Naive thymus-derived CD4-positive, alpha-beta T cell (primary cell): ENCODE measurements at regions not wholly inside any gene's neighbourhood (a gene's known extent, or its start where the extent isn't known, plus 50 kb on each side); places are given as distances from the start of the nearest gene placed in this dataset.

Experiments
- ATAC-seq: fragments of 150-1000 bp; cut with Tn5 transposase; 2 replicates; pipeline ENCODE4 v1.10.0; 2021; ENCODE audit warnings: mild to moderate bottlenecking, moderate library complexity
- CTCF ChIA-PET: fragments of 350-600 bp; sonication (Branson Sonifier 250); formaldehyde crosslinking; loops from one replicate; lab custom pipeline; 2021; ENCODE audit warnings: antibody characterized with exemption; lab: Charles Lee
- POLR2A ChIA-PET: fragments of 350-600 bp; sonication (Branson Sonifier 250); formaldehyde crosslinking; loops from one replicate; lab custom pipeline; 2021; ENCODE audit warnings: antibody characterized with exemption, inconsistent platforms; lab: Charles Lee
- DNase-seq, 9 donors: peaks; one replicate each; pipeline versions ENCODE4 v3.0.0 to v3.0.0-alpha.2; 2020 to 2022; ENCODE audit warnings: mixed read lengths in 1 of 9
- H3K27ac ChIP-seq: one replicate; pipeline ENCODE4 v1.7.0; 2013; ENCODE audit warnings: mild to moderate bottlenecking, low read depth, low read length, moderate library complexity
- H3K27me3 ChIP-seq, 2 donors: one replicate each; pipeline ENCODE4 v1.7.0; 2013; ENCODE audit warnings: low read length in 2 of 2, mild to moderate bottlenecking in 2 of 2, moderate library complexity in 2 of 2; ENCODE audit not compliant: control insufficient read depth in 2 of 2, insufficient read depth in 2 of 2
- H3K36me3 ChIP-seq, 3 experiments: 1 replicate in 2 of 3; 2 replicates in 1 of 3; pipeline ENCODE4 v1.7.0; 2013; ENCODE audit warnings: low read length in 3 of 3, mild to moderate bottlenecking in 3 of 3, moderate library complexity in 1 of 3; ENCODE audit not compliant: insufficient read depth in 3 of 3, control insufficient read depth in 2 of 3
- H3K4me1 ChIP-seq, 2 donors: one replicate each; pipeline ENCODE4 v1.7.0; 2013; ENCODE audit warnings: low read length in 2 of 2, mild to moderate bottlenecking in 2 of 2, moderate library complexity in 1 of 2; ENCODE audit not compliant: control insufficient read depth in 2 of 2, insufficient read depth in 2 of 2
- H3K4me3 ChIP-seq: 2 replicates; pipeline ENCODE4 v1.7.0; 2013; ENCODE audit warnings: mild to moderate bottlenecking, low read length
- H3K9me3 ChIP-seq, 3 experiments: 1 replicate in 2 of 3; 2 replicates in 1 of 3; pipeline ENCODE4 v1.7.0; 2013; ENCODE audit warnings: low read length in 3 of 3; ENCODE audit not compliant: control insufficient read depth in 2 of 3
- H3K27ac Mint-ChIP-seq, 9 donors: one replicate each; pipeline ENCODE4 v1.8.0; 2020 to 2022; ENCODE audit warnings: mixed read lengths in 9 of 9, mild to moderate bottlenecking in 8 of 9, moderate library complexity in 5 of 9, inconsistent platforms in 2 of 9
- H3K27me3 Mint-ChIP-seq, 5 donors: one replicate each; pipeline ENCODE4 v1.8.0; 2021 to 2022; ENCODE audit warnings: mixed read lengths in 5 of 5, mild to moderate bottlenecking in 1 of 5
- H3K36me3 Mint-ChIP-seq, 5 donors: one replicate each; pipeline ENCODE4 v1.8.0; 2020 to 2022; ENCODE audit warnings: mixed read lengths in 5 of 5, mild to moderate bottlenecking in 3 of 5, inconsistent platforms in 1 of 5
- H3K4me1 Mint-ChIP-seq, 7 donors: one replicate each; pipeline ENCODE4 v1.8.0; 2020 to 2022; ENCODE audit warnings: mixed read lengths in 7 of 7, mild to moderate bottlenecking in 3 of 7, inconsistent platforms in 1 of 7
- H3K4me3 Mint-ChIP-seq, 10 donors: one replicate each; pipeline ENCODE4 v1.8.0; 2020 to 2022; ENCODE audit warnings: mild to moderate bottlenecking in 10 of 10, mixed read lengths in 10 of 10, moderate library complexity in 6 of 10, inconsistent platforms in 2 of 10
- H3K9me3 Mint-ChIP-seq, 11 donors: one replicate each; pipeline ENCODE4 v1.8.0; 2020 to 2022; ENCODE audit warnings: mixed read lengths in 11 of 11, mild to moderate bottlenecking in 4 of 11, inconsistent platforms in 1 of 11, moderate library complexity in 1 of 11
- intact Hi-C, 2 donors: fragments of 100-400 bp; cut with micrococcal nuclease; formaldehyde crosslinking; loops; one replicate each; pipeline ENCODE4 v1.15.1; 2023

- DNase-seq, result no peak
- Mint-ChIP-seq H3K4me1 (peaks cover 0 to 21% (median 13%) of the 10 kb centered on the region in 7 donors), H3K4me3 (peak overlapping the region in 4 of 10 donors; percentile 30 to 76 (median 70))
These were observed 298.5 kb downstream of the OMA1 start for GRCh38 chr1:58248072-58248471.

GRCh38 chr1:58246549-58246948, 300.0 kb downstream of the OMA1 start:
- peaks cover 0 to 3% (median 0%) of the 10 kb centered on the region in 11 donors for H3K9me3 Mint-ChIP-seq
- H3K4me3 ChIP-seq, result no peak overlapping the region
- H3K4me3 Mint-ChIP-seq, result peak overlapping the region in 1 of 10 donors; percentile 79
- peaks cover 0 to 2% of the 10 kb centered on the region in 2 donors for H3K4me1 ChIP-seq
- ChIA-PET CTCF (no interaction called here), POLR2A (interaction anchor here (0.6 kb wide), 1 partner anchor 121 kb away, joined by 3 read pairs; no protein-coding TSS in a partner anchor)
- peaks cover 0 to 21% (median 13%) of the 10 kb centered on the region in 7 donors for H3K4me1 Mint-ChIP-seq
- DNase-seq, result no peak
- intact Hi-C loops, result no loop called here
- peak; percentile 27 for ATAC-seq
- H3K36me3 ChIP-seq, result no peaks in the 10 kb centered on the region
- H3K27ac Mint-ChIP-seq, result no peak overlapping the region
- no peaks in the 10 kb centered on the region for H3K9me3 ChIP-seq
- H3K27me3 Mint-ChIP-seq, result peaks cover 40 to 58% (median 45%) of the 10 kb centered on the region in 5 donors
- H3K36me3 Mint-ChIP-seq, result peaks cover 0 to 4% (median 3%) of the 10 kb centered on the region in 5 donors
- no peak overlapping the region for H3K27ac ChIP-seq
- peaks cover 0 to 7% of the 10 kb centered on the region in 2 donors for H3K27me3 ChIP-seq

More at GRCh38 chr1:58248072-58248471, 298.5 kb downstream of the OMA1 start:
- POLR2A ChIA-PET, result no interaction called here
- no peak overlapping the region for H3K27ac Mint-ChIP-seq
- Histone ChIP-seq H3K9me3 (no peaks in the 10 kb centered on the region), H3K27me3 (peaks cover 0 to 7% of the 10 kb centered on the region in 2 donors), H3K4me3 (no peak overlapping the region), H3K27ac (no peak overlapping the region), H3K36me3 (no peaks in the 10 kb centered on the region), H3K4me1 (peaks cover 0 to 2% of the 10 kb centered on the region in 2 donors)
- ATAC-seq, result no peak
- CTCF ChIA-PET, result no interaction called here
- peaks cover 42 to 60% (median 48%) of the 10 kb centered on the region in 5 donors for H3K27me3 Mint-ChIP-seq
- peaks cover 0 to 4% (median 3%) of the 10 kb centered on the region in 5 donors for H3K36me3 Mint-ChIP-seq
- intact Hi-C loops, result no loop called here
- H3K9me3 Mint-ChIP-seq, result peaks cover 0 to 3% (median 0%) of the 10 kb centered on the region in 11 donors

GRCh38 chr1:58244872-58245271, 301.7 kb downstream of the OMA1 start:
- intact Hi-C loops, result no loop called here

GRCh38 chr1:58238846-58239245, 307.7 kb downstream of the OMA1 start:
- DNase-seq (no peak), ATAC-seq (no peak)
- Histone ChIP-seq H3K9me3 (no peaks in the 10 kb centered on the region), H3K4me1 (no peaks in the 10 kb centered on the region), H3K27ac (no peak overlapping the region), H3K4me3 (no peak overlapping the region), H3K36me3 (no peaks in the 10 kb centered on the region), H3K27me3 (no peaks in the 10 kb centered on the region)
- peaks cover 0 to 18% (median 4%) of the 10 kb centered on the region in 5 donors for H3K27me3 Mint-ChIP-seq
- no peaks in the 10 kb centered on the region for H3K36me3 Mint-ChIP-seq
- no peaks in the 10 kb centered on the region for H3K4me1 Mint-ChIP-seq
- POLR2A ChIA-PET, result no interaction called here
- H3K4me3 Mint-ChIP-seq, result no peak overlapping the region
- intact Hi-C loops, result no loop called here
- H3K9me3 Mint-ChIP-seq, result peaks cover 0 to 2% (median 0%) of the 10 kb centered on the region in 11 donors
- CTCF ChIA-PET, result no interaction called here
- no peak overlapping the region for H3K27ac Mint-ChIP-seq

More at GRCh38 chr1:58244872-58245271, 301.7 kb downstream of the OMA1 start:
- Mint-ChIP-seq H3K27ac (no peak overlapping the region), H3K4me3 (no peak overlapping the region), H3K27me3 (peaks cover 30 to 44% (median 35%) of the 10 kb centered on the region in 5 donors), H3K4me1 (peaks cover 0 to 15% (median 13%) of the 10 kb centered on the region in 7 donors), H3K36me3 (peaks cover 0 to 4% (median 3%) of the 10 kb centered on the region in 5 donors), H3K9me3 (peaks cover 0 to 3% (median 0%) of the 10 kb centered on the region in 11 donors)
- ChIA-PET POLR2A (no interaction called here), CTCF (no interaction called here)
- ATAC-seq (no peak), DNase-seq (no peak)
- Histone ChIP-seq H3K27ac (no peak overlapping the region), H3K4me3 (no peak overlapping the region), H3K9me3 (no peaks in the 10 kb centered on the region), H3K4me1 (peaks cover 0 to 2% of the 10 kb centered on the region in 2 donors), H3K36me3 (no peaks in the 10 kb centered on the region), H3K27me3 (peaks cover 0 to 7% of the 10 kb centered on the region in 2 donors)

- intact Hi-C loops, result no loop called here
- ChIA-PET POLR2A (no interaction called here), CTCF (no interaction called here)
- no peaks in the 10 kb centered on the region for H3K27me3 ChIP-seq
- no peaks in the 10 kb centered on the region for H3K36me3 ChIP-seq
- no peak overlapping the region for H3K4me3 Mint-ChIP-seq
- no peak overlapping the region for H3K27ac Mint-ChIP-seq
- no peak overlapping the region for H3K27ac ChIP-seq
- no peak overlapping the region for H3K4me3 ChIP-seq
- DNase-seq (no peak), ATAC-seq (no peak)
- no peaks in the 10 kb centered on the region for H3K4me1 ChIP-seq
- no peaks in the 10 kb centered on the region for H3K36me3 Mint-ChIP-seq
- peaks cover 0 to 8% (median 3%) of the 10 kb centered on the region in 5 donors for H3K27me3 Mint-ChIP-seq
- H3K9me3 Mint-ChIP-seq, result no peaks in the 10 kb centered on the region
- H3K4me1 Mint-ChIP-seq, result no peaks in the 10 kb centered on the region
- H3K9me3 ChIP-seq, result no peaks in the 10 kb centered on the region
These were observed 312.8 kb downstream of the OMA1 start for GRCh38 chr1:58233729-58234128.

- Mint-ChIP-seq H3K36me3 (peaks cover 0 to 5% (median 0%) of the 10 kb centered on the region in 5 donors), H3K27ac (no peak overlapping the region), H3K4me1 (no peaks in the 10 kb centered on the region), H3K4me3 (no peak overlapping the region), H3K9me3 (no peaks in the 10 kb centered on the region), H3K27me3 (no peaks in the 10 kb centered on the region)
- no peaks in the 10 kb centered on the region for H3K27me3 ChIP-seq
- no peaks in the 10 kb centered on the region for H3K36me3 ChIP-seq
- H3K9me3 ChIP-seq, result no peaks in the 10 kb centered on the region
- no peaks in the 10 kb centered on the region for H3K4me1 ChIP-seq
- ChIA-PET POLR2A (no interaction called here), CTCF (no interaction called here)
- intact Hi-C loops, result no loop called here
- no peak overlapping the region for H3K27ac ChIP-seq
- no peak for DNase-seq
- no peak overlapping the region for H3K4me3 ChIP-seq
- ATAC-seq, result no peak
These were observed 315.3 kb downstream of the OMA1 start for GRCh38 chr1:58231204-58231603.

- H3K36me3 Mint-ChIP-seq, result peaks cover 0 to 5% (median 0%) of the 10 kb centered on the region in 5 donors
- ChIA-PET POLR2A (no interaction called here), CTCF (interaction anchor here (1.0 kb wide), 1 partner anchor 9 kb away, joined by 3 read pairs; no protein-coding TSS in a partner anchor)
These were observed 318.9 kb downstream of the OMA1 start for GRCh38 chr1:58227604-58228003.

More at GRCh38 chr1:58227604-58228003, 318.9 kb downstream of the OMA1 start:
- Histone ChIP-seq H3K27me3 (no peaks in the 10 kb centered on the region), H3K27ac (no peak overlapping the region), H3K9me3 (no peaks in the 10 kb centered on the region), H3K4me3 (no peak overlapping the region), H3K36me3 (no peaks in the 10 kb centered on the region), H3K4me1 (no peaks in the 10 kb centered on the region)
- H3K9me3 Mint-ChIP-seq, result no peaks in the 10 kb centered on the region
- H3K27me3 Mint-ChIP-seq, result no peaks in the 10 kb centered on the region
- no peaks in the 10 kb centered on the region for H3K4me1 Mint-ChIP-seq
- no peak overlapping the region for H3K27ac Mint-ChIP-seq
- no peak for DNase-seq
- intact Hi-C loops, result no loop called here
- no peak overlapping the region for H3K4me3 Mint-ChIP-seq
- ATAC-seq, result no peak
